ENCODE measurements at regions not wholly inside any gene's neighbourhood (a gene's known extent, or its start where the extent isn't known, plus 50 kb on each side); places are given as distances from the start of the nearest gene placed in this dataset.

GRCh38 chr3:168801794-168802193 lies 706.1 kb upstream of the GOLIM4 start:
- Histone ChIP-seq H3K9ac (ENCODE audit: extremely low read depth, low read length, poor library complexity, severe bottlenecking) (no peak overlapping the region), H3K9me3 (ENCODE audit: control insufficient read depth, low read length) (no peaks in the 10 kb centered on the region), H3K4me3 (ENCODE audit: low read length) (no peak overlapping the region), H3K27me3 (ENCODE audit: control insufficient read depth, insufficient read depth, low read length, poor library complexity, severe bottlenecking) (no peaks in the 10 kb centered on the region), H3K27ac (ENCODE audit: low read depth, low read length) (peak overlapping the region; percentile 61), H3K4me1 (ENCODE audit: control insufficient read depth, insufficient read depth, low read length) (no peaks in the 10 kb centered on the region), H3K36me3 (ENCODE audit: control insufficient read depth, insufficient read depth, low read length) (no peaks in the 10 kb centered on the region)
- Mint-ChIP-seq H3K27me3 (ENCODE audit: insufficient read depth) (no peaks in the 10 kb centered on the region), H3K27ac (peak overlapping the region; percentile 35), H3K9me3 (no peaks in the 10 kb centered on the region), H3K36me3 (ENCODE audit: low read depth) (no peaks in the 10 kb centered on the region), H3K4me1 (peaks cover 5% of the 10 kb centered on the region), H3K4me3 (no peak overlapping the region)
- DNase-seq, result no peak
- TF ChIP-seq CTCF (conservative IDR thresholded peaks at IDR 0.05), result no peak
- 92% methylated on average over 1 of the region's 1 CpG; no CpG with 5 or more reads in 1 of the 2 experiments for WGBS, 2 experiments (ENCODE audit: insufficient coverage in 1 of 2, insufficient read length in 1 of 2)

- Mint-ChIP-seq H3K4me3 (no peak overlapping the region), H3K9me3 (no peaks in the 10 kb centered on the region), H3K27me3 (ENCODE audit: insufficient read depth) (no peaks in the 10 kb centered on the region), H3K36me3 (ENCODE audit: low read depth) (no peaks in the 10 kb centered on the region), H3K27ac (no peak overlapping the region), H3K4me1 (peaks cover 9% of the 10 kb centered on the region)
- no peak overlapping the region for H3K27ac ChIP-seq (ENCODE audit: low read depth, low read length)
- WGBS, 2 experiments (ENCODE audit: insufficient coverage in 1 of 2, insufficient read length in 1 of 2), result 87 to 91% methylated on average over 2 of the region's 3 CpGs
- TF ChIP-seq CTCF (conservative IDR thresholded peaks at IDR 0.05), result no peak
- no peaks in the 10 kb centered on the region for H3K27me3 ChIP-seq (ENCODE audit: control insufficient read depth, insufficient read depth, low read length, poor library complexity, severe bottlenecking)
- no peaks in the 10 kb centered on the region for H3K36me3 ChIP-seq (ENCODE audit: control insufficient read depth, insufficient read depth, low read length)
- no peaks in the 10 kb centered on the region for H3K9me3 ChIP-seq (ENCODE audit: control insufficient read depth, low read length)
- no peak for DNase-seq
- H3K9ac ChIP-seq (ENCODE audit: extremely low read depth, low read length, poor library complexity, severe bottlenecking), result no peak overlapping the region
- H3K4me1 ChIP-seq (ENCODE audit: control insufficient read depth, insufficient read depth, low read length), result no peaks in the 10 kb centered on the region
- H3K4me3 ChIP-seq (ENCODE audit: low read length), result no peak overlapping the region
Measured at GRCh38 chr3:168796339-168796738, 700.6 kb upstream of the GOLIM4 start.

GRCh38 chr3:168794427-168794826 lies 698.7 kb upstream of the GOLIM4 start:
- H3K4me1 Mint-ChIP-seq, result peaks cover 14% of the 10 kb centered on the region
- H3K9me3 Mint-ChIP-seq, result no peaks in the 10 kb centered on the region
- Histone ChIP-seq H3K9ac (ENCODE audit: extremely low read depth, low read length, poor library complexity, severe bottlenecking) (no peak overlapping the region), H3K36me3 (ENCODE audit: control insufficient read depth, insufficient read depth, low read length) (no peaks in the 10 kb centered on the region), H3K4me1 (ENCODE audit: control insufficient read depth, insufficient read depth, low read length) (no peaks in the 10 kb centered on the region), H3K27ac (ENCODE audit: low read depth, low read length) (no peak overlapping the region), H3K4me3 (ENCODE audit: low read length) (no peak overlapping the region), H3K27me3 (ENCODE audit: control insufficient read depth, insufficient read depth, low read length, poor library complexity, severe bottlenecking) (no peaks in the 10 kb centered on the region), H3K9me3 (ENCODE audit: control insufficient read depth, low read length) (no peaks in the 10 kb centered on the region)
- no peaks in the 10 kb centered on the region for H3K27me3 Mint-ChIP-seq (ENCODE audit: insufficient read depth)
- H3K36me3 Mint-ChIP-seq (ENCODE audit: low read depth), result no peaks in the 10 kb centered on the region
- H3K27ac Mint-ChIP-seq, result no peak overlapping the region
- no peak for TF ChIP-seq CTCF (conservative IDR thresholded peaks at IDR 0.05)
- no peak for DNase-seq
- H3K4me3 Mint-ChIP-seq, result no peak overlapping the region
- 94 to 100% methylated on average over 1 to 2 of the region's 2 CpGs for WGBS, 2 experiments (ENCODE audit: insufficient coverage in 1 of 2, insufficient read length in 1 of 2)

All from endodermal cell (in vitro differentiated cells).